PC-9 (cell line): ENCODE measurements at regions not wholly inside any gene's neighbourhood (a gene's known extent, or its start where the extent isn't known, plus 50 kb on each side); places are given as distances from the start of the nearest gene placed in this dataset.
"Not testable (repeated sequence)": the region's sequence is repeated elsewhere in the genome, so short reads cannot be mapped to it uniquely, and the experiment has no call there.

ENCODE experiments used
- BruUV-seq: library from RNA; stranded (reverse); fragments of 400-500 nt; replicated peaks from 2 replicates; lab custom pipeline; 2021; lab: Mats Ljungman, UMichigan
- CTCF ChIA-PET: fragments of 300-600 bp; sonication (Branson Sonifier 250); formaldehyde crosslinking; loops from one replicate; lab custom pipeline; 2022; ENCODE audit warnings: antibody characterized with exemption; lab: Charles Lee
- POLR2A ChIA-PET: fragments of 300-600 bp; sonication (Branson Sonifier 250); formaldehyde crosslinking; loops from one replicate; lab custom pipeline; 2022; ENCODE audit warnings: antibody characterized with exemption; ENCODE audit not compliant: unreplicated experiment; lab: Charles Lee
- DNase-seq, 2 experiments: peaks; one replicate each; pipeline versions ENCODE4 v3.0.0 to v3.0.0-alpha.2; 2015 to 2022; ENCODE audit warnings: mixed read lengths in 1 of 2
- H2AFZ ChIP-seq: fragments of 200-600 bp; sonication (generic); 2 replicates; pipeline ENCODE4 v1.8.1; 2017; ENCODE audit warnings: antibody characterized with exemption
- H3F3A ChIP-seq: fragments of 200-600 bp; sonication (generic); 2 replicates; pipeline ENCODE4 v1.8.1; 2017; ENCODE audit warnings: antibody characterized with exemption, mild to moderate bottlenecking, low read depth; ENCODE audit not compliant: insufficient read depth
- H3K27ac ChIP-seq: fragments of 200-600 bp; sonication (generic); 2 replicates; pipeline ENCODE4 v1.6.1; 2016; ENCODE audit warnings: mixed run types
- H3K27me3 ChIP-seq: fragments of 200-600 bp; sonication (generic); 2 replicates; pipeline ENCODE4 v1.6.1; 2016; ENCODE audit warnings: low read depth, mixed run types; ENCODE audit not compliant: insufficient read depth
- H3K36me3 ChIP-seq: fragments of 200-600 bp; sonication (generic); 2 replicates; pipeline ENCODE4 v1.6.1; 2016; ENCODE audit warnings: low read depth, mixed run types
- H3K4me1 ChIP-seq: fragments of 200-600 bp; sonication (generic); replicated peaks from 2 replicates; pipeline ENCODE4 v1.6.1; 2016; ENCODE audit warnings: mixed run types; ENCODE audit not compliant: insufficient read depth
- H3K4me2 ChIP-seq: fragments of 200-600 bp; sonication (generic); 2 replicates; pipeline ENCODE4 v1.6.1; 2017; ENCODE audit warnings: mixed run types
- H3K4me3 ChIP-seq: fragments of 200-600 bp; sonication (generic); 2 replicates; pipeline ENCODE4 v1.6.1; 2016; ENCODE audit warnings: mixed run types
- H3K79me2 ChIP-seq: fragments of 200-600 bp; sonication (generic); 2 replicates; pipeline ENCODE4 v1.6.1; 2017; ENCODE audit warnings: low read depth, mixed run types
- H3K9me2 ChIP-seq: fragments of 200-600 bp; sonication (generic); 2 replicates; pipeline ENCODE4 v1.8.1; 2017; ENCODE audit warnings: mild to moderate bottlenecking; ENCODE audit not compliant: insufficient read depth
- H3K9me3 ChIP-seq: fragments of 200-600 bp; sonication (generic); 2 replicates; pipeline ENCODE4 v1.8.1; 2016; ENCODE audit warnings: low read depth; ENCODE audit not compliant: insufficient read depth
- H4K20me1 ChIP-seq: fragments of 200-600 bp; sonication (generic); 2 replicates; pipeline ENCODE4 v1.8.1; 2017; ENCODE audit not compliant: insufficient read depth
- CTCF ChIP-seq: fragments of 200-600 bp; sonication (generic); conservative IDR thresholded peaks from 2 replicates; pipeline ENCODE4 v1.6.1; 2017; ENCODE audit warnings: mixed run types, antibody characterized with exemption, mild to moderate bottlenecking, moderate library complexity
- EZH2 ChIP-seq: fragments of 200-600 bp; sonication (generic); IDR thresholded peaks from 2 replicates; pipeline ENCODE4 v1.8.0; 2017; ENCODE audit warnings: antibody characterized with exemption, low read depth
- intact Hi-C: fragments of 100-400 bp; cut with micrococcal nuclease; formaldehyde crosslinking; loops from one replicate; pipeline ENCODE4 v1.10.0; 2022; ENCODE audit not compliant: unreplicated experiment

- no TSS peak for BruUV-seq
- POLR2A ChIA-PET, result no interaction called here
- Histone ChIP-seq H2AFZ (no peak overlapping the region), H3K4me3 (no peak overlapping the region), H4K20me1 (no peaks in the 10 kb centered on the region), H3K27me3 (no peaks in the 10 kb centered on the region), H3K4me1 (no peaks in the 10 kb centered on the region), H3K36me3 (no peaks in the 10 kb centered on the region), H3K9me3 (no peaks in the 10 kb centered on the region), H3F3A (no peaks in the 10 kb centered on the region), H3K79me2 (no peaks in the 10 kb centered on the region), H3K9me2 (no peaks in the 10 kb centered on the region), H3K27ac (no peak overlapping the region), H3K4me2 (no peak overlapping the region)
- no peak for DNase-seq
- intact Hi-C loops, result no loop called here
- CTCF ChIA-PET, result no interaction called here
- TF ChIP-seq CTCF (no peak), EZH2 (no peak)
These were observed 1498.1 kb upstream of the PCDH10 start for GRCh38 chr4:131650951-131651350.

GRCh38 chr4:131683314-131683713 lies 1465.8 kb upstream of the PCDH10 start:
- H3F3A ChIP-seq, H2AFZ ChIP-seq, H3K27ac ChIP-seq, BruUV-seq, H4K20me1 ChIP-seq, H3K4me3 ChIP-seq, H3K9me3 ChIP-seq, CTCF ChIA-PET, H3K9me2 ChIP-seq, H3K4me1 ChIP-seq, DNase-seq, H3K27me3 ChIP-seq, intact Hi-C loops, H3K36me3 ChIP-seq, H3K79me2 ChIP-seq, H3K4me2 ChIP-seq, POLR2A ChIA-PET: not testable (repeated sequence)

GRCh38 chr4:131721883-131722282 lies 1427.2 kb upstream of the PCDH10 start:
- ChIA-PET CTCF (no interaction called here), POLR2A (no interaction called here)
- no peaks in the 10 kb centered on the region for H3K4me1 ChIP-seq
- H3K9me3 ChIP-seq, result no peaks in the 10 kb centered on the region
- no peaks in the 10 kb centered on the region for H3K79me2 ChIP-seq
- no peak overlapping the region for H3K27ac ChIP-seq
- TF ChIP-seq CTCF (no peak), EZH2 (no peak)
- H2AFZ ChIP-seq, result no peak overlapping the region
- no peaks in the 10 kb centered on the region for H4K20me1 ChIP-seq
- H3K27me3 ChIP-seq, result no peaks in the 10 kb centered on the region
- intact Hi-C loops, result no loop called here
- H3K9me2 ChIP-seq, result no peaks in the 10 kb centered on the region
- no peaks in the 10 kb centered on the region for H3K36me3 ChIP-seq
- no TSS peak for BruUV-seq
- H3K4me2 ChIP-seq, result no peak overlapping the region
- DNase-seq, result no peak
- no peaks in the 10 kb centered on the region for H3F3A ChIP-seq
- H3K4me3 ChIP-seq, result no peak overlapping the region

GRCh38 chr4:131723069-131723468 lies 1426.0 kb upstream of the PCDH10 start:
- intact Hi-C loops, H3K4me2 ChIP-seq, H3K9me2 ChIP-seq, H4K20me1 ChIP-seq, BruUV-seq, H3F3A ChIP-seq, H3K27ac ChIP-seq, CTCF ChIA-PET, DNase-seq, POLR2A ChIA-PET, H3K27me3 ChIP-seq, H3K36me3 ChIP-seq, H2AFZ ChIP-seq, H3K79me2 ChIP-seq, H3K9me3 ChIP-seq, H3K4me3 ChIP-seq, H3K4me1 ChIP-seq: not testable (repeated sequence)

DNA sequence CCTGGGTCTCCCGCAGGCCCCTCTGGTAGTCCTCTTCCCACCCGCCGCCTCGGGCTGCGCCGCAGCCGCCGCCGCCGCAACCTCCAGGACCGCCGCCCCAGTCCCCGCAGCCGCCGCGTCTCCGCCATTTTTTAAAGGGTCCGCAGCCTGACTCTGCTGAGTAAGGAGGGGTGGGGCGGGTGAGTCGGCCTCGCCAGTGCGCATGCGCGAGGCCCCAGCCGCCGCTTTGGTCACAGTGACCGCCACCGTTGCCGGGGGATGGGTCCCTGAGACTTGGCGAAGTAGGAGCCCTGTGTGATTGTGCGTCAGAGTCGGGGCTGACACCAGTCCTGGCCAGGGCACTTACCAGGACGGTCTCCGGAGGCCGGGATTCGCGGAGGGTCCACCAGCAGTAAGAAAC lies 1424.2 kb upstream of the PCDH10 start:
- H2AFZ ChIP-seq, H3K9me2 ChIP-seq, H3K27ac ChIP-seq, H3F3A ChIP-seq, H3K79me2 ChIP-seq, H3K4me1 ChIP-seq, POLR2A ChIA-PET, H3K27me3 ChIP-seq, H3K36me3 ChIP-seq, intact Hi-C loops, H4K20me1 ChIP-seq, H3K9me3 ChIP-seq, BruUV-seq, CTCF ChIA-PET: not testable (repeated sequence)
- H3K4me3 ChIP-seq, result peak overlapping the region; percentile 38; the same call in 1 of the 2 replicates
- DNase-seq, result peak in 1 of 2 experiments; percentile 7
- peak overlapping the region; percentile 34; the same call in 1 of the 2 replicates for H3K4me2 ChIP-seq

DNA sequence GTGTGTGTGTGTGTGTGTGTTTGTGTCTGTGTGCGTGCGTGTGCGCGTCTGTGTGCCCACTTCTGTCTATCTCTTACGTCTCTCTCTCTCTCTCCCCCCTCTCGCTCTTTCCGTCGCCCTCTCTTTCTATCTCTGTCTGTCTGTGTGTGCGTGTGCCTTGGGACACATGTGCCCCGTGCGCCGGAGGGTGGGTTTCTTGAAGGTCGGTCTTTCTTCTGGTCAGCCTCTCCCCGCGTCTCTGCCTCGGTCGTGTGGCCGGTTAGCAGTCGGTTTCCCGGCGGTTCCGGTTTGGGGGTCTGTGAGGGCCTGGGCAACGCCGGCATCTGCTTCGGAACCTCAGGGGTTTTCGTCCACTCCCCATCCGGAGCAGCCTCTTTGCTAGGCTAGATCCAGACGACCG lies 1423.6 kb upstream of the PCDH10 start:
- H3K4me2 ChIP-seq, result peak overlapping the region; percentile 34; the same call in 1 of the 2 replicates
- H3K4me3 ChIP-seq, result not testable (repeated sequence)

More for the DNA sequence above, 1423.6 kb upstream of the PCDH10 start:
- H3K9me2 ChIP-seq, H3K79me2 ChIP-seq, CTCF ChIA-PET, POLR2A ChIA-PET, H3K36me3 ChIP-seq, H3K4me1 ChIP-seq, H3K9me3 ChIP-seq, H3F3A ChIP-seq, BruUV-seq, intact Hi-C loops, H3K27ac ChIP-seq, H4K20me1 ChIP-seq, DNase-seq, H2AFZ ChIP-seq, H3K27me3 ChIP-seq: not testable (repeated sequence)
